ENCODE measurements at regions not wholly inside any gene's neighbourhood (a gene's known extent, or its start where the extent isn't known, plus 50 kb on each side); places are given as distances from the start of the nearest gene placed in this dataset.

DNA sequence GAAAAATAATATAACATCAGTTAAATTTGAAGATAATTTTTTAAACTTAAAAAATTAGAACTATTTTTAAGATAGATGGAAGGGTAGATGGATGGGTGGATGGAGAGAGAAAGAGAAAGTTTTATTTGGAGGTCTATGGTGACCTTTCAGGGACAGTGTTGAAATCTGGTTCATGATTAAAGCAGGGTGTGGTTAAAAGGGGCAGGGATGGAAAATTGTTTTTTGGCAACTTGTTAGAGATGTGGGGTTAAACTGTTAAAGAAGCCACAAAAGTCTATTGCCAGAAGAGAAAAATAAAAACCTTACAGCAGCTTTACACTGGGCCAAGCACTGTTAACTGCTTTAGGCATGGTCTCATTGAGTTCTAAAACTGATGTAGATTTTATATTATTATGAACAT, 134.9 kb upstream of the GORAB start:
- Mint-ChIP-seq H3K27me3 (ENCODE audit: insufficient read depth, low read depth) (no peaks in the 10 kb centered on the region), H3K27ac (no peak overlapping the region), H3K4me3 (no peak overlapping the region), H3K36me3 (no peaks in the 10 kb centered on the region), H3K9me3 (no peaks in the 10 kb centered on the region), H3K4me1 (peaks cover 9% of the 10 kb centered on the region)
- H3K79me2 ChIP-seq (ENCODE audit: low read depth), result no peaks in the 10 kb centered on the region
- no peaks in the 10 kb centered on the region for H3K36me3 ChIP-seq
- TF ChIP-seq EZH2phosphoT487 (IDR thresholded peaks at IDR 0.05) (no peak), EZH2 (IDR thresholded peaks at IDR 0.05) (no peak)
- TF ChIP-seq, protein P1, sequence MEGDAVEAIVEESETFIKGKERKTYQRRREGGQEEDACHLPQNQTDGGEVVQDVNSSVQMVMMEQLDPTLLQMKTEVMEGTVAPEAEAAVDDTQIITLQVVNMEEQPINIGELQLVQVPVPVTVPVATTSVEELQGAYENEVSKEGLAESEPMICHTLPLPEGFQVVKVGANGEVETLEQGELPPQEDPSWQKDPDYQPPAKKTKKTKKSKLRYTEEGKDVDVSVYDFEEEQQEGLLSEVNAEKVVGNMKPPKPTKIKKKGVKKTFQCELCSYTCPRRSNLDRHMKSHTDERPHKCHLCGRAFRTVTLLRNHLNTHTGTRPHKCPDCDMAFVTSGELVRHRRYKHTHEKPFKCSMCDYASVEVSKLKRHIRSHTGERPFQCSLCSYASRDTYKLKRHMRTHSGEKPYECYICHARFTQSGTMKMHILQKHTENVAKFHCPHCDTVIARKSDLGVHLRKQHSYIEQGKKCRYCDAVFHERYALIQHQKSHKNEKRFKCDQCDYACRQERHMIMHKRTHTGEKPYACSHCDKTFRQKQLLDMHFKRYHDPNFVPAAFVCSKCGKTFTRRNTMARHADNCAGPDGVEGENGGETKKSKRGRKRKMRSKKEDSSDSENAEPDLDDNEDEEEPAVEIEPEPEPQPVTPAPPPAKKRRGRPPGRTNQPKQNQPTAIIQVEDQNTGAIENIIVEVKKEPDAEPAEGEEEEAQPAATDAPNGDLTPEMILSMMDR (IDR thresholded peaks at IDR 0.05), result no peak
- H3K4me1 ChIP-seq, result no peaks in the 10 kb centered on the region
- no peaks in the 10 kb centered on the region for H4K20me1 ChIP-seq (ENCODE audit: low read depth)
- H3K9me3 ChIP-seq (ENCODE audit: low read depth), result no peaks in the 10 kb centered on the region
- H2AFZ ChIP-seq (replicated peaks), result no peak overlapping the region
- H3F3A ChIP-seq (ENCODE audit: low read depth), result no peaks in the 10 kb centered on the region
- H3K4me2 ChIP-seq, result no peak overlapping the region
- no peak for DNase-seq (ENCODE audit: low spot score)
- H3K27me3 ChIP-seq, result no peaks in the 10 kb centered on the region
- no peak overlapping the region for H3K4me3 ChIP-seq
- no peak overlapping the region for H3K9ac ChIP-seq
- no peak overlapping the region for H3K27ac ChIP-seq

DNA sequence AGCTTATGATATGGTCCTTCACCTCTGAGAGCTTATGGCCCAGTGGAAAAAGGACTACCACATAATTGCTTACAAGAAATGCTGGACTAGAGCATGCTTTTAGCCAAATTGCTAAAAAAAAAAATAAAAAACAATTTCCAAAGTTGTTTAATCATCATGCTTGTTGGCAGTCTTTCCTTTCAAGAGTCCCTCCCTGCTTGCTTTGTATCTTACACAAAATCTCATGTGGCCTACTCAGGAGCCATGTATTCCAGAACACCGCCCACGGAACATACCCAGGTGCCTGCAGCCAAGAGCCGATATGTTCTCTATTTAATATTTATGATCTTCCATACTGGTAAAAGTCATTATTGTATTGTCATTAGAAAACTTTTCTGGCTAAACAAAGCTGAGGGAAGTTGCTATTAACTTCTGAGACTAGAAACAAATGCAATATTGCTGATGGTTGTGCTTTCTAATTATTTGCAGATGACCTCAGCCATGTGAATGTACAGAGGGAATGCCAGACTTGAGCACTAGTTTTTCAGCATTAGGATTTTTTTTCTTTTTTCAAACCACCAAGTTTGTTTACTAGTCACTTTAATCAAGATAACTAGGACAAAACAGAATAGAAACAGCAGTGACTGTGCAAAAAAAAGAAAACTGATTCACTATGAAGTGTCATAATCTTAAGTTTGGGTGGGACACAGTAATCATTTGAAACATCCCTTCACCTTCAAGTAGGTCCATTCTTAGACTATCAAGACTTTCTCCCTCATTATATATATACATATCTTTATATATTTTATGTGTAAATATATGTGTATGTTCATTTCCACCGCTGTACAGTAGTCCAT, 129.3 kb upstream of the GORAB start:
- Mint-ChIP-seq H3K9me3 (no peaks in the 10 kb centered on the region), H3K36me3 (no peaks in the 10 kb centered on the region), H3K27ac (no peak overlapping the region), H3K27me3 (ENCODE audit: insufficient read depth, low read depth) (peaks cover 2% of the 10 kb centered on the region), H3K4me1 (peaks cover 9% of the 10 kb centered on the region), H3K4me3 (no peak overlapping the region)
- no peaks in the 10 kb centered on the region for H3K4me1 ChIP-seq
- no peaks in the 10 kb centered on the region for H3K9me3 ChIP-seq (ENCODE audit: low read depth)
- H3K4me2 ChIP-seq, result no peak overlapping the region
- no peak overlapping the region for H3K4me3 ChIP-seq
- H3K79me2 ChIP-seq (ENCODE audit: low read depth), result no peaks in the 10 kb centered on the region
- H3K9ac ChIP-seq, result no peak overlapping the region
- no peaks in the 10 kb centered on the region for H3K27me3 ChIP-seq
- no peaks in the 10 kb centered on the region for H3F3A ChIP-seq (ENCODE audit: low read depth)
- no peak for DNase-seq (ENCODE audit: low spot score)
- H3K27ac ChIP-seq, result no peak overlapping the region
- TF ChIP-seq, protein P1 (IDR thresholded peaks at IDR 0.05), result no peak
- TF ChIP-seq EZH2 (IDR thresholded peaks at IDR 0.05) (no peak), EZH2phosphoT487 (IDR thresholded peaks at IDR 0.05) (no peak)
- no peaks in the 10 kb centered on the region for H3K36me3 ChIP-seq
- peak overlapping the region; percentile 2 for H2AFZ ChIP-seq (replicated peaks)
- no peaks in the 10 kb centered on the region for H4K20me1 ChIP-seq (ENCODE audit: low read depth)

DNA sequence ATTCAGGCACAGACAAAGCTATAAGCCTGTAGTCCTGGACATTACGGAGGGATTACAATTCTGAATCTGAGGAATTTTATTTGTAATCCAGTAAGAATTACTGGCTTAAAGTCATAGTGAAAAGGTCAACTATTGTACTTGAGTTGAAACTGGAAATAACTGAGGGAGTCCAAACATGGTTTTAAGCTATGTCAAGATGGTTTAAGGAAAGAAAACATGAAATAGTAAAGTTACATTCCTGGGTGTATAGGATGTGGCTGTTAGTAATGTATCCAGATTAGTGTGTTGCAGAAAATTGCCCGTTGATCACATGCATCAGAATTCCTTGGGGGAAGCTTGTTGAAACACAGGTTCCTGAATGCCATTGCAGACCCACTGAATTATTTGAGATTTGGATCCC, 124.8 kb upstream of the GORAB start:
- no peaks in the 10 kb centered on the region for H3K36me3 ChIP-seq
- DNase-seq (ENCODE audit: low spot score), result no peak
- H4K20me1 ChIP-seq (ENCODE audit: low read depth), result no peaks in the 10 kb centered on the region
- H3K79me2 ChIP-seq (ENCODE audit: low read depth), result no peaks in the 10 kb centered on the region
- Mint-ChIP-seq H3K36me3 (no peaks in the 10 kb centered on the region), H3K4me3 (no peak overlapping the region), H3K4me1 (no peaks in the 10 kb centered on the region), H3K27ac (no peak overlapping the region), H3K9me3 (no peaks in the 10 kb centered on the region), H3K27me3 (ENCODE audit: insufficient read depth, low read depth) (peaks cover 2% of the 10 kb centered on the region)
- TF ChIP-seq EZH2 (IDR thresholded peaks at IDR 0.05) (no peak), EZH2phosphoT487 (IDR thresholded peaks at IDR 0.05) (no peak)
- TF ChIP-seq, protein P1 (IDR thresholded peaks at IDR 0.05), result no peak
- H3K9ac ChIP-seq, result no peak overlapping the region
- H3K4me3 ChIP-seq, result no peak overlapping the region
- no peaks in the 10 kb centered on the region for H3K27me3 ChIP-seq
- no peak overlapping the region for H3K4me2 ChIP-seq
- no peak overlapping the region for H3K27ac ChIP-seq
- no peak overlapping the region for H2AFZ ChIP-seq (replicated peaks)
- H3K9me3 ChIP-seq (ENCODE audit: low read depth), result no peaks in the 10 kb centered on the region
- no peaks in the 10 kb centered on the region for H3K4me1 ChIP-seq
- no peaks in the 10 kb centered on the region for H3F3A ChIP-seq (ENCODE audit: low read depth)
